CD8-positive, alpha-beta memory T cell (primary cell): ENCODE measurements at regions not wholly inside any gene's neighbourhood (a gene's known extent, or its start where the extent isn't known, plus 50 kb on each side); places are given as distances from the start of the nearest gene placed in this dataset.

Experiments
- CTCF ChIA-PET: fragments of 350-600 bp; sonication (Branson Sonifier 250); formaldehyde crosslinking; loops from one replicate; lab custom pipeline; 2021; ENCODE audit warnings: antibody characterized with exemption; lab: Charles Lee
- POLR2A ChIA-PET: fragments of 350-600 bp; sonication (Branson Sonifier 250); formaldehyde crosslinking; loops from one replicate; lab custom pipeline; 2021; ENCODE audit warnings: antibody characterized with exemption; lab: Charles Lee
- DNase-seq, 5 donors: peaks; one replicate each; pipeline versions ENCODE4 v3.0.0 to v3.0.0-alpha.2; 2020 to 2022; ENCODE audit warnings: mixed read lengths in 1 of 5
- H3K27ac ChIP-seq: one replicate; pipeline ENCODE4 v1.7.0; 2013; ENCODE audit warnings: low read depth, mild to moderate bottlenecking, low read length, moderate library complexity
- H3K27me3 ChIP-seq: 2 replicates; pipeline ENCODE4 v1.7.0; 2013; ENCODE audit warnings: low read length, mild to moderate bottlenecking; ENCODE audit not compliant: insufficient read depth, poor library complexity, severe bottlenecking
- H3K36me3 ChIP-seq: 2 replicates; pipeline ENCODE4 v1.7.0; 2013; ENCODE audit warnings: mild to moderate bottlenecking, low read length, moderate library complexity; ENCODE audit not compliant: insufficient read depth
- H3K4me1 ChIP-seq: 2 replicates; pipeline ENCODE4 v1.7.0; 2013; ENCODE audit warnings: mild to moderate bottlenecking, low read length, moderate library complexity; ENCODE audit not compliant: insufficient read depth
- H3K4me3 ChIP-seq: 2 replicates; pipeline ENCODE4 v1.7.0; 2013; ENCODE audit warnings: mild to moderate bottlenecking, low read length
- H3K9me3 ChIP-seq: 2 replicates; pipeline ENCODE4 v1.7.0; 2013; ENCODE audit warnings: mild to moderate bottlenecking, low read length
- H3K27ac Mint-ChIP-seq, 8 donors: one replicate each; pipeline ENCODE4 v1.8.0; 2020 to 2021; ENCODE audit warnings: mixed read lengths in 8 of 8, mild to moderate bottlenecking in 6 of 8, inconsistent platforms in 3 of 8, moderate library complexity in 3 of 8
- H3K27me3 Mint-ChIP-seq, 2 donors: one replicate each; pipeline ENCODE4 v1.8.0; 2020 to 2021; ENCODE audit warnings: mixed read lengths in 2 of 2, mild to moderate bottlenecking in 1 of 2, moderate library complexity in 1 of 2
- H3K36me3 Mint-ChIP-seq, 3 donors: one replicate each; pipeline ENCODE4 v1.8.0; 2020 to 2021; ENCODE audit warnings: mixed read lengths in 3 of 3, inconsistent platforms in 1 of 3, mild to moderate bottlenecking in 1 of 3
- H3K4me1 Mint-ChIP-seq, 3 donors: one replicate each; pipeline ENCODE4 v1.8.0; 2020 to 2021; ENCODE audit warnings: mixed read lengths in 3 of 3, inconsistent platforms in 1 of 3, mild to moderate bottlenecking in 1 of 3
- H3K4me3 Mint-ChIP-seq, 7 donors: one replicate each; pipeline ENCODE4 v1.8.0; 2020 to 2021; ENCODE audit warnings: mixed read lengths in 7 of 7, mild to moderate bottlenecking in 6 of 7, moderate library complexity in 4 of 7, inconsistent platforms in 2 of 7
- H3K9me3 Mint-ChIP-seq, 5 donors: one replicate each; pipeline ENCODE4 v1.8.0; 2020 to 2022; ENCODE audit warnings: mixed read lengths in 5 of 5, mild to moderate bottlenecking in 3 of 5, moderate library complexity in 2 of 5, inconsistent platforms in 1 of 5

DNA sequence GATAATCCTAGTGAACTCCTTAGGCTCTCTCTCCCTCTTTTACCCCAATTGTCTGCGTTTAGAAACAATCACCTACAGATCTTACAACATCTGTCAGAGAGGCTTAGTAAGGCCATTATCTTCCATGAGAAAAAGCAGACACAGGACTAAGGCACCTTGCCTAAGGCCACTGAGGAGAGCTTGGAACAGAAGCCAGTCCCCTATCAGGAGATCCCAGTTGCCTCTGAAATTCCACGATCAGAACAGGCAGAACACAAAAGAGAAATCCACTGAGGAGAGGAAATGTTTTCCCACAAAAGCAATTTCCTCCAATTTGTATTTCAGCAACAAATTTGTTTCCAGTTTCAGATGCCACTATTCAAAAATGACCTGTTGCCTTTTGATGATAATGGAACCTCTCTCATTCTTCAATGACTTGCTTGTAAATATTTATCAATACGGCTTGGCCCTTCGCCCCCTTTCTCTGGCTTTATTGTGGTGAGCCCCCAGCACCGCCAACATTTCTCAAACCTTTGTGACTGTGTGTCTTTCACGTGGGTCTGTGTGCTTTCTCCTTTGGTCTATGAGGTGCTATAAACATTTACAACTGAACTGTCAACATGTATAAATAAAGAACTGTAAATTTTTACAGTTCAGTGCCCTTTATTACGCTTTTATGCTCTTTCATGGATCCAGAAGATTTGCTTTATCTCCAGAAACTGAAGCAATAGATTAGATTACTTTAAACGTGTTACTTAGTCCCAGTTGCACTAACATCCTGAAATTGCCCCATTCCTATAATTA, 187.8 kb upstream of the PHACTR1 start:
- peaks cover 0 to 2% (median 0%) of the 10 kb centered on the region in 5 donors for H3K9me3 Mint-ChIP-seq
- POLR2A ChIA-PET, result no interaction called here
- Histone ChIP-seq H3K9me3 (no peaks in the 10 kb centered on the region), H3K4me3 (no peak overlapping the region), H3K27ac (no peak overlapping the region), H3K27me3 (no peaks in the 10 kb centered on the region), H3K4me1 (no peaks in the 10 kb centered on the region), H3K36me3 (no peaks in the 10 kb centered on the region)
- H3K36me3 Mint-ChIP-seq, result no peaks in the 10 kb centered on the region
- no peak for DNase-seq
- no peaks in the 10 kb centered on the region for H3K4me1 Mint-ChIP-seq
- H3K4me3 Mint-ChIP-seq, result no peak overlapping the region
- H3K27me3 Mint-ChIP-seq, result peaks cover 6 to 9% of the 10 kb centered on the region in 2 donors
- CTCF ChIA-PET, result no interaction called here
- no peak overlapping the region for H3K27ac Mint-ChIP-seq

DNA sequence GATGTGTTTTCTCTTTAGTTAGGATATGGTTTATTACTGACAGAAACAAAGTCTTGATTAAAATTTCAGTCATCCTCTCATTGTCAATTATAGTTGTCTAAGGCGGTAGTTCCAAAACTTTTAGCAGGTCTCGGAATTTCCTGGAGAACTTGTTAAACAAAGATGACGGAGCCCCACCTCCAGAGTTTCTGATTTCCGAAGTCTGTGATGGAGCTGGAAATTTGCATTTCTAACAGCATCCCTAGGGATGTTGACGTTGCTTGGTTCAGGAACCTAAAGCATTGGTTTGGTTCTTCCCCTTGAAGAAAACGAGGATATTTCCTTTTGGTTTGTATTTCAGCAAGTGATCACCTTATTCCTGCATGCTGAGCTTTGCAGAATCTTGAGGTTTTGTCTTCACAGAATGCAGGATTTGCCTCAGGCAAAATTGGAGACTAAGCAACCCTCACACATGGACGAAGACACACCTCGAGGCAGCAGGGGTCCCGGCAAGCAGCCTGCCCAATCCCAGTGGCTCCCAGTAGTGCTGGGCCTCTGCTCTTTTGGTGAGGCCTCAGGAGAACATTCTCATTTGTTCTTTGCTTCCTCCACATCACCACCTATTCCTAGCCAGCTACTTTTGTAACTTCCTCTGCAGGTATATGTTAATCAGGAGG, 187.1 kb upstream of the PHACTR1 start:
- Mint-ChIP-seq H3K27ac (no peak overlapping the region), H3K27me3 (peaks cover 3 to 5% of the 10 kb centered on the region in 2 donors), H3K36me3 (no peaks in the 10 kb centered on the region), H3K4me1 (no peaks in the 10 kb centered on the region), H3K9me3 (peaks cover 0 to 2% (median 0%) of the 10 kb centered on the region in 5 donors), H3K4me3 (no peak overlapping the region)
- Histone ChIP-seq H3K27me3 (no peaks in the 10 kb centered on the region), H3K27ac (no peak overlapping the region), H3K4me1 (no peaks in the 10 kb centered on the region), H3K9me3 (no peaks in the 10 kb centered on the region), H3K36me3 (no peaks in the 10 kb centered on the region), H3K4me3 (no peak overlapping the region)
- ChIA-PET POLR2A (no interaction called here), CTCF (no interaction called here)
- DNase-seq, result no peak

DNA sequence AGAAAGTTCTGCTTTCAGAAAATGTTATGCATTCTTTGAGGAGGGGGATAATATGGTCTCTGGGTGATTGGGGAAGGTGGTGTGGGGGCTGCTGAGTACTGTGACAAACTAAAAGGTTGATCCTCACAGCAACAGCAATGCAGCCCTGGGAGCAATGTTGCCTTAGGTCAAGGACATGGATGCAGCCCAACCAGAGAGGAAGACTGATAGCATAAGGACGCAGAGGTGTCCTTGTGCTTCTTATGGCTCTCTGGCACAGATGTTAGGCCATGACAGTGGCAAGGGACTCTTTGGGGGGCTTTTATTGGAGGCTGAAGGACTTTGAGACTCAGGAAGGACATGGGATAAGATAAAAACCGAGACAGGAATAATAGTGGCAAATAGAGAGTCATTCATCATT, 186.2 kb upstream of the PHACTR1 start:
- no peaks in the 10 kb centered on the region for H3K9me3 ChIP-seq
- Mint-ChIP-seq H3K27me3 (peaks cover 3 to 4% of the 10 kb centered on the region in 2 donors), H3K36me3 (no peaks in the 10 kb centered on the region), H3K27ac (no peak overlapping the region), H3K4me1 (no peaks in the 10 kb centered on the region), H3K9me3 (peaks cover 0 to 2% (median 0%) of the 10 kb centered on the region in 5 donors), H3K4me3 (no peak overlapping the region)
- no peak overlapping the region for H3K27ac ChIP-seq
- H3K4me3 ChIP-seq, result no peak overlapping the region
- no peaks in the 10 kb centered on the region for H3K27me3 ChIP-seq
- no peaks in the 10 kb centered on the region for H3K4me1 ChIP-seq
- H3K36me3 ChIP-seq, result no peaks in the 10 kb centered on the region
- no peak for DNase-seq
- CTCF ChIA-PET, result no interaction called here
- POLR2A ChIA-PET, result no interaction called here

DNA sequence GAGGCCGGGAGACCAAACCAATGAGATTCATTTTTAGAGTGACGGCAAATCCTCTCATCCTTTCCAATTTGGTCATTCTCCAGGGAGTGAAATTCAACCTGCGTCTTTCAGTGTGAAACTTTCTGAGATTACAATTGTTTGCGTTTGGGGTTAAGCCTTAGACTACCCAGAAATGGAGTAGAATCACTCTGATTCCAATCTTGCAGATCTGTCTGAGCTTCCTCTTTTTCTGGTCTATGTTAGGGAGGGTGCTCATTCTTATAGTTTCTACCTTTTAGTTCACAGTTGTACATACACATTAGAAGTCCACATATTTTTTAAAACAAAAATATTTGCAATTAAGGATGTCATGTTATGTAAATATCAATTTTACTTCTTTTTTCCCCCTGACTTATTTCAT, 183.0 kb upstream of the PHACTR1 start:
- H3K9me3 ChIP-seq, result no peaks in the 10 kb centered on the region
- no peaks in the 10 kb centered on the region for H3K4me1 ChIP-seq
- Mint-ChIP-seq H3K4me1 (no peaks in the 10 kb centered on the region), H3K9me3 (no peaks in the 10 kb centered on the region), H3K27ac (no peak overlapping the region), H3K36me3 (no peaks in the 10 kb centered on the region), H3K4me3 (no peak overlapping the region), H3K27me3 (no peaks in the 10 kb centered on the region)
- H3K27me3 ChIP-seq, result no peaks in the 10 kb centered on the region
- H3K36me3 ChIP-seq, result no peaks in the 10 kb centered on the region
- CTCF ChIA-PET, result no interaction called here
- H3K4me3 ChIP-seq, result no peak overlapping the region
- POLR2A ChIA-PET, result no interaction called here
- DNase-seq, result no peak
- H3K27ac ChIP-seq, result no peak overlapping the region

DNA sequence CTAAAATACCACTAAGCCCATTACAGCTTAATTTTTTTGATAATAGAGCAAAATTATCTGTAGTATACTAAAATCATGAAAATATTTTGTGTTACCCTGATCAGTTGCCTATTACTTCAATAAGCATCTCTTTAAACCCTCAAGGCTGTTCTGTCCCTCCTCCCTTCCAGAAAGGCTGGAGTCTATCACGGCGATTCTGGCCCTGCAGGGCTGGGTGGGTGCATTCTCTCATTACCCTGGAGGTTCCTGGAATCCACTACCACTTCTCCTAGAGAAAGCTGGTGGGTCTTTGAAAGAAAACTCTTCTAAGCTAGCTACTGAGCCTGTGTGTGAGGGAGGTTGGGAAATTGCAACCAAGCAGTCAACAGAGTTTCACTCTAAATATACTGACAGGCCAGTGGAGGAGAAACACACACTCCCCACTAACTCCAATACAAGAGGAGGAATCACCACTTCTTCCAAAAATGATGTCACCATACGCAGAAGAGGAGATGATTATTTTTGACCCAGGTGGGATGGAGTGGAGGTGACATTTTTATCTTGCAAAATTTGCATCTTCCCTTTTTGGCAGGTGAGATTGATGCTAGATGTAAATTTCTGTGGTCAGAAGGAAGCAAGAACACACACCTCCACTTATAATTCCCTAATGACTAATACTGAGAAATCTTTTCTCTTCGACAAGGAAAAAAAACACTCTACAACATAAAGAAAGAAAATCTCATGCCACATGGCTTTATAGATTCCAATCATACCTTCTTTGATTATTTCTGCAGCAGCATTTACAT, 182.3 kb upstream of the PHACTR1 start:
- CTCF ChIA-PET, result no interaction called here
- POLR2A ChIA-PET, result no interaction called here
- Histone ChIP-seq H3K27ac (no peak overlapping the region), H3K9me3 (no peaks in the 10 kb centered on the region), H3K4me3 (no peak overlapping the region), H3K4me1 (no peaks in the 10 kb centered on the region), H3K36me3 (no peaks in the 10 kb centered on the region), H3K27me3 (no peaks in the 10 kb centered on the region)
- Mint-ChIP-seq H3K27me3 (no peaks in the 10 kb centered on the region), H3K9me3 (no peaks in the 10 kb centered on the region), H3K27ac (no peak overlapping the region), H3K4me1 (no peaks in the 10 kb centered on the region), H3K36me3 (no peaks in the 10 kb centered on the region), H3K4me3 (no peak overlapping the region)
- DNase-seq, result no peak

DNA sequence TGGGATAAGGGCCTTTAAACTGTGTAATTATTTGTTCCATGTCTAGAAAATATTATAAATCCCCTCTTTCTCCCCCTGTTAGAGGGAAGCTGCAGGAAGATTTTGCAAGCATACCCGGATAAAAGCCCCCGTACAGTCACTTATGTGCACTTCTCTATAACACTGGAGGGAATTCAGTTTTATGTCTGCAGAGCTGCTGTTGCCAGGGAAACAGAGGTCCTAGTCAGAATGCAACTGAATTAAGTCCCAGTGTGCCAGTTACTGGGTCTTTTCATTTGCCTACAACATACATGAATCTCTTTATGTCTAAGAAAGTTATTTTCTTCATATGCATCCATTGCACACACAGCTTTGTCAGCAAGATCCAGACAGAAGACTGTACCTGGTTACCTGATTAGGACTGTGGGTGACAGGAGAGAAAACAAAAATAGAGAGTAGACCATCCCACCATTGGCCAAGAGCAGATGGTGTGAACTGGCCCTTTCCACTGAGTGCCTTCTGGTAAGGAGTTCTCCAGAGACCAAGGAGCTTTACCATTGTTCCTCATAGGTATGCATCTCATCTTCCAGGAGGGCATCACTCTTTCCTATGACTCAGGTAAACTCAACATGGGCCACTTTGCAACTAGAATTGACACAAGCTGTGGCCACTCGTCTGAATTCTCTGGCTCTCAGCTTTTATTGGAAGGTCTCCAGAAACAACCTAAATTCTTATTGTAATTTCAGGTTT, 180.8 kb upstream of the PHACTR1 start:
- POLR2A ChIA-PET, result no interaction called here
- Mint-ChIP-seq H3K27me3 (no peaks in the 10 kb centered on the region), H3K4me1 (no peaks in the 10 kb centered on the region), H3K27ac (no peak overlapping the region), H3K9me3 (no peaks in the 10 kb centered on the region), H3K4me3 (no peak overlapping the region), H3K36me3 (no peaks in the 10 kb centered on the region)
- CTCF ChIA-PET, result no interaction called here
- Histone ChIP-seq H3K27me3 (no peaks in the 10 kb centered on the region), H3K36me3 (no peaks in the 10 kb centered on the region), H3K4me3 (no peak overlapping the region), H3K27ac (no peak overlapping the region), H3K4me1 (no peaks in the 10 kb centered on the region), H3K9me3 (no peaks in the 10 kb centered on the region)
- DNase-seq, result no peak

DNA sequence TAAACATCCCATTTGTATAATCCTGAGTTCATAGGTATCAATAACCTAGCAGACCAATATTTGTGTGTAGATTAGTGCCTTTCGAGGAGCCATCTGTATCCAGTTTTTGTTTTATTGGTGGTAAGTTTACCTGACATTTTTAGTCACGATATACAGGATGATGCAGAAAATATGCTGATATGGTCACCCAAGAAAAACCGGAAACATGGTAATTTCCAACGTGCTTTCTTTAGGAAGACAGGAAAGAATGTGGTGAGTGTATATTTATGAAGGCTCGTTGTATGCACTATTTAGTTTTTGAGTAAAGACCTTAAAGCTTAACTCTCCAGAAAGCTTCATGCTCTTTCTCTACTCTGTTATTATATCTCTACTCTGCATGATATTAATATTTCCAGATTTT, 180.2 kb upstream of the PHACTR1 start:
- no peaks in the 10 kb centered on the region for H3K27me3 ChIP-seq
- no peaks in the 10 kb centered on the region for H3K4me1 Mint-ChIP-seq
- no peaks in the 10 kb centered on the region for H3K36me3 Mint-ChIP-seq
- no peaks in the 10 kb centered on the region for H3K36me3 ChIP-seq
- DNase-seq, result no peak
- no peaks in the 10 kb centered on the region for H3K27me3 Mint-ChIP-seq
- no peak overlapping the region for H3K27ac Mint-ChIP-seq
- no peaks in the 10 kb centered on the region for H3K9me3 Mint-ChIP-seq
- H3K4me3 Mint-ChIP-seq, result no peak overlapping the region
- POLR2A ChIA-PET, result no interaction called here
- no peak overlapping the region for H3K27ac ChIP-seq
- H3K4me1 ChIP-seq, result no peaks in the 10 kb centered on the region
- H3K4me3 ChIP-seq, result no peak overlapping the region
- CTCF ChIA-PET, result no interaction called here
- no peaks in the 10 kb centered on the region for H3K9me3 ChIP-seq

DNA sequence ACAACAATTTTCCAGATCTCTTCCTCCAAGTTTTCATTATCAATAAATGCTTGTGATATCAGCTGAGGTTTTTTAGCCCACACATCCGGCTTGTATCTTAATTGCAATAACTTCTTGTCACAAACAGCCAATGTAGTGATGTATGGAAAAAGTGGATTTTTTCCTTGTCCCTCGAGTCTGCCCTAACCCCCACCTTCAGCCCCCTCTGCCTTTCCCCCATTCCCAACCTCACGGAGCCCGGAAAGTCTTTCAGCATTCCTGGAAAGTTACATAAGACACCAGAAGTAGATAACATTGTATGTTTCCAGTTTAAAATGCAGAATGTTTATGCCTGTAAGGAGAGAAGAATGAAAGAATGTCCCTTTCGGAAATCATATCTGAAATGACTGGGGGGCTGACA, 179.2 kb upstream of the PHACTR1 start:
- H3K4me3 Mint-ChIP-seq, result no peak overlapping the region
- DNase-seq, result no peak
- Histone ChIP-seq H3K9me3 (no peaks in the 10 kb centered on the region), H3K27me3 (no peaks in the 10 kb centered on the region), H3K36me3 (no peaks in the 10 kb centered on the region), H3K4me3 (no peak overlapping the region), H3K27ac (no peak overlapping the region), H3K4me1 (no peaks in the 10 kb centered on the region)
- H3K36me3 Mint-ChIP-seq, result no peaks in the 10 kb centered on the region
- no peaks in the 10 kb centered on the region for H3K4me1 Mint-ChIP-seq
- H3K27ac Mint-ChIP-seq, result no peak overlapping the region
- POLR2A ChIA-PET, result no interaction called here
- H3K9me3 Mint-ChIP-seq, result no peaks in the 10 kb centered on the region
- CTCF ChIA-PET, result no interaction called here
- H3K27me3 Mint-ChIP-seq, result peaks cover 0 to 2% of the 10 kb centered on the region in 2 donors
